Sigmoid colon (tissue), 4 donors: ENCODE measurements at regions not wholly inside any gene's neighbourhood (a gene's known extent, or its start where the extent isn't known, plus 50 kb on each side); places are given as distances from the start of the nearest gene placed in this dataset.

ENCODE experiments used
- EP300 ChIP-seq, 4 donors: sonication (generic); formaldehyde crosslinking; IDR thresholded peaks; one replicate each; pipeline ENCODE4 v1.6.1; 2017; ENCODE audit warnings: antibody characterized with exemption in 4 of 4
- POLR2A ChIP-seq, 2 donors: fragments of 450-650 bp; IDR thresholded peaks; one replicate each; pipeline ENCODE4 v1.6.1; 2016; ENCODE audit warnings: antibody characterized with exemption in 2 of 2, mild to moderate bottlenecking in 2 of 2, moderate library complexity in 2 of 2
- POLR2AphosphoS5 ChIP-seq, 4 donors: sonication (generic); formaldehyde crosslinking; IDR thresholded peaks; one replicate each; pipeline ENCODE4 v1.6.1; 2017; ENCODE audit warnings: antibody characterized with exemption in 4 of 4
- TF ChIP-seq, protein P1 (sequence below), 4 experiments: fragments of 450-650 bp in 3 of 4; fragments of 200-600 bp in 1 of 4; IDR thresholded peaks; one replicate each; pipeline ENCODE4 v1.5.1; 2016 to 2019; ENCODE audit warnings: antibody characterized with exemption in 4 of 4, mild to moderate bottlenecking in 3 of 4, moderate library complexity in 2 of 4

DNA sequence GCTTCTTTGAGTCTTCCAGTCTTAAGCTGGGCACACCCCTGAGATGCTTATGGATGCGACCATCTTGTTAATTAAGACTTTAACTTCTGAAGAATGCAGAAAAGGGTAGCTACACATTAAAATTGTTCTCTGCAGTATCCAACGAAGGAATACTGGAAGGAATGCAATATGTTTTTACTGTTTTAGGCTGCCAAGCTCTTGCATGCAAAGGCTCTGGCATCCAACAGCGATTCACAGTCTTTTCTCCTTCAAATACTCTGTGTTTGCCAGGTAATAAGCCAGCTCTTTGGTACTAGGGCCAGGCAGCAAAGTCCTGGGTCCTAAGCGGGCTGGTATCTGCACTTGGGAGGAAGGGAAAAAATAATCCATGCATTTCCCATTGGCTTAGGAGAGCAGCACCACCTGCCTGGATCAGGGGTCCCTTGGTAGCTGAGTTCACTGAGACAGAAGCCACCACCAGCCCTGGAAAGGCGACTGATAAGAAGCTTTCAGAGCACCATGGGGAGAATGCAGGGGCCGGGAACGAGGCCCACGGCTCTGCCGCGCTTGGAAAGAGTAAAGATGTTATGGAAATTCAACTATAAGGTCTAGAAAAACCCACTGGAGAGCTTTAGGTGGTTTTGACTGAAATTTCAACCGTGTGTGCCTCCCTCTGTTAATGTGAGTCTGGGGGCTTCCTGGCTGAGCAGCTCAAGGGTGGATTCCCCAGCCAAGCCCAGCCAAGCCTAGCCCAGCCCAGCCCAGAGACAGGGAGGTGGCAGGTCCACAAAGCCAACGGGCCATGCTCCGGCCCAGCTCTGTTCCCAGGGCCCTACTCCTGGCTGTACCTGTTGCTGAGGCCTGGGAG is 67.0 kb upstream of the CCND1 start:
- TF ChIP-seq, protein P1, sequence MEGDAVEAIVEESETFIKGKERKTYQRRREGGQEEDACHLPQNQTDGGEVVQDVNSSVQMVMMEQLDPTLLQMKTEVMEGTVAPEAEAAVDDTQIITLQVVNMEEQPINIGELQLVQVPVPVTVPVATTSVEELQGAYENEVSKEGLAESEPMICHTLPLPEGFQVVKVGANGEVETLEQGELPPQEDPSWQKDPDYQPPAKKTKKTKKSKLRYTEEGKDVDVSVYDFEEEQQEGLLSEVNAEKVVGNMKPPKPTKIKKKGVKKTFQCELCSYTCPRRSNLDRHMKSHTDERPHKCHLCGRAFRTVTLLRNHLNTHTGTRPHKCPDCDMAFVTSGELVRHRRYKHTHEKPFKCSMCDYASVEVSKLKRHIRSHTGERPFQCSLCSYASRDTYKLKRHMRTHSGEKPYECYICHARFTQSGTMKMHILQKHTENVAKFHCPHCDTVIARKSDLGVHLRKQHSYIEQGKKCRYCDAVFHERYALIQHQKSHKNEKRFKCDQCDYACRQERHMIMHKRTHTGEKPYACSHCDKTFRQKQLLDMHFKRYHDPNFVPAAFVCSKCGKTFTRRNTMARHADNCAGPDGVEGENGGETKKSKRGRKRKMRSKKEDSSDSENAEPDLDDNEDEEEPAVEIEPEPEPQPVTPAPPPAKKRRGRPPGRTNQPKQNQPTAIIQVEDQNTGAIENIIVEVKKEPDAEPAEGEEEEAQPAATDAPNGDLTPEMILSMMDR (IDR thresholded peaks at IDR 0.05) = no peak
- no peak for TF ChIP-seq POLR2AphosphoS5 (IDR thresholded peaks at IDR 0.05)
- no peak for TF ChIP-seq EP300 (IDR thresholded peaks at IDR 0.05)
- TF ChIP-seq POLR2A (IDR thresholded peaks at IDR 0.05) = no peak
